Rectal smooth muscle tissue (tissue), 1 donor: ENCODE measurements at regions not wholly inside any gene's neighbourhood (a gene's known extent, or its start where the extent isn't known, plus 50 kb on each side); places are given as distances from the start of the nearest gene placed in this dataset.
"Not testable (repeated sequence)": the region's sequence is repeated elsewhere in the genome, so short reads cannot be mapped to it uniquely, and the experiment has no call there.

Source experiments
- H3K27ac ChIP-seq: one replicate; pipeline ENCODE4 v1.7.0; 2013; ENCODE audit warnings: low read depth, low read length, inconsistent platforms
- H3K27me3 ChIP-seq: one replicate; pipeline ENCODE4 v1.7.0; 2013; ENCODE audit warnings: low read length; ENCODE audit not compliant: control insufficient read depth, insufficient read depth
- H3K36me3 ChIP-seq: one replicate; pipeline ENCODE4 v1.7.0; 2013; ENCODE audit warnings: low read length; ENCODE audit not compliant: control insufficient read depth, insufficient read depth
- H3K4me1 ChIP-seq: one replicate; pipeline ENCODE4 v1.7.0; 2013; ENCODE audit warnings: low read length; ENCODE audit not compliant: control insufficient read depth, insufficient read depth
- H3K4me3 ChIP-seq: one replicate; pipeline ENCODE4 v1.7.0; 2013; ENCODE audit warnings: low read length
- H3K9ac ChIP-seq: one replicate; pipeline ENCODE4 v1.7.0; 2013; ENCODE audit warnings: low read length

DNA sequence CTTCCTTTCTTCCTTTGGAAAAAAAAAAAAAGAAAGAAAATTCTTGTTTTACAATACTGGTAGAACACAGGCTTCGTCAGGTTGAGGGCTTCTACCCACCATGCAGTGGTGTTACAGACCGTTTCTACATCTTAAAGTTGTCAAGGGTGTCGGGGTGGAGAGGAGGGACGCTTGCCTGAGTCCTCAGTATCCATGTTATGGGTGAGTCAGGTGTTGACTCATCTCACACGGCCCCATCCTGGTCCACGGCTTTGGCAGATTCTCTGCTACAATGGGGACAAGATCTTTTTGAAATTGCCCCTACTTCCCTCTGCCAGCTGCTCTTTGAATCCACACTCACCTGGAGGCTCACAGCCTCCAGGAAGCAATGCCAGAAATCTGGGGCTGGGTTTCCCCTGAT lies 310.3 kb upstream of the ZFP42 start:
- Histone ChIP-seq H3K36me3 (no peaks in the 10 kb centered on the region), H3K4me3 (no peak overlapping the region), H3K9ac (no peak overlapping the region), H3K27ac (no peak overlapping the region), H3K27me3 (no peaks in the 10 kb centered on the region), H3K4me1 (no peaks in the 10 kb centered on the region)

DNA sequence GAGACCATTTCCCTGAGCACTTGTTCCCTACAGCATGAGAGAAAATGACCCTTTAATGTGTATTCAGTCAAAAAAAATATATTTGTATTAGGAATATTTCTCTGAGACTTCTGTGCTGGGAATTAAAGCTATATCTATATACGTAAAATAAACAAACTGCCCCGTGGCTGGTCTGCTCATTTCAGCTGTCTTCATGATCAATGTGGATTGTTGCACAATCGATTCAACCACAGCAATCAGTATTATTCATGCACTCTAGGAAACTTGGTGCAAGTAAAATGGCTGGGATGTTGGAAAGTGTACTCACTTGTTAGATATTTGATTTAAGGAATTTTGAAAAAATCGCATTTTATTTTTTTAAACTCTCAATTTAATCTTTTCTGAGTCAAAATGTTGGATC lies 307.9 kb upstream of the ZFP42 start:
- Histone ChIP-seq H3K27me3 (no peaks in the 10 kb centered on the region), H3K27ac (no peak overlapping the region), H3K4me1 (no peaks in the 10 kb centered on the region), H3K9ac (no peak overlapping the region), H3K4me3 (no peak overlapping the region), H3K36me3 (no peaks in the 10 kb centered on the region)

DNA sequence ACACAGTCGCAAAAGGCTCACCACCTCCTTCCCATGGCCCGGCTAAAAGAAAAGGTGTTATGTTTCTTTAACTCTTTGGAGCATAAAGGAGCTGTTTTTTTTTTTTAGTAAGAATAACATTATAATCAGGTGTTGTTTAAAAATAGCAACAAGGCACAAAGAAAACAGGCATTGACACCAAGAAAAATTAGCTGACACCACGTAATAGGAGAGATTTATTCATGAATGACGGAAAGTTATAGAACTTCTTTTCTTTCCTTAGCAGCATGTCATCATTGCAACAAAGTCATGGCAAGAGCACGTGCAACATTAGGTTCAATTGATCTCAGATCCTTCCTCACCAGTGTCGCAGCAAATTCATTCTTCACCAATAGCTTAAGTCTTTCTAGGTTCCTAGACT lies 302.9 kb upstream of the ZFP42 start:
- H3K27ac ChIP-seq = no peak overlapping the region
- H3K9ac ChIP-seq = no peak overlapping the region
- H3K27me3 ChIP-seq = no peaks in the 10 kb centered on the region
- H3K4me1 ChIP-seq = no peaks in the 10 kb centered on the region
- no peaks in the 10 kb centered on the region for H3K36me3 ChIP-seq
- H3K4me3 ChIP-seq = no peak overlapping the region

DNA sequence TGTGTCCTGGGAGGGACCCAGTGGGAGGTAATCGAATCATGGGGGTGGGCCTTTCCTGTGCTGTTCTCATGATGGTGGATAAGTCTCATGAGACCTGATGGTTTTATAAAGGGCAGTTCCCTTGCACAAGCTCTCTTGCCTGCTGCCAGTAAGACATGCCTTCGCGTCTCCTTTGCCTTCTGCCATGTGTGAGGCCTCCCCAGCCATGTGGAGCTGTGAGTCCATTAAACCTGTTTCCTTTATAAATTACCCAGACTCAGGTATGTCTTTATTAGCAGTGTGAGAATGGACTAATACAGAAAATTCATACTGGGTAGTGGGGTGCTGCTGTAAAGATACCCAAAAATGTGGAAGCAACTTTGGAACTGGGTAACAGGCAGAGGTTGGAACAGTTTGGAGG lies 300.0 kb upstream of the ZFP42 start:
- H3K27ac ChIP-seq, H3K4me1 ChIP-seq, H3K36me3 ChIP-seq, H3K9ac ChIP-seq, H3K27me3 ChIP-seq, H3K4me3 ChIP-seq: not testable (repeated sequence)

DNA sequence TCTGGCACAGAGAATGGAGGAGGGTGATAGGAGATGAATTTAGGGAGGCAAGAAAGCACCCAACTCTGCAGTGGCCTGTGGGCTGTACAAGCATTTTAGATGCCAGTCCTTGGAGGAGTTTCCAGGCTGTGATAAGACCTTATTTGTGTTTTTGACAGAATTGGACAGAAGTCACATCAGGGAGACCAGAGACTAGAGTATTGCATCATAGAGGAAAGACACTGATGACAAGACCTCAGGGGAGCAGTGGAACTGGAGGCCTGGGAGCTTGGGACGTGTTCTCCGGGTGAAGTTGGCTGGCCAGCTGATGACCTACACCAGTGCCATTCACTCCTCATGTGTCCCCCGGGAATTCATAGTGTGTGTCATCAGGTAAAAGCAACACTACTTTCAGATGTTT lies 284.0 kb upstream of the ZFP42 start:
- Histone ChIP-seq H3K27ac (no peak overlapping the region), H3K9ac (no peak overlapping the region), H3K27me3 (no peaks in the 10 kb centered on the region), H3K4me3 (no peak overlapping the region), H3K4me1 (no peaks in the 10 kb centered on the region), H3K36me3 (no peaks in the 10 kb centered on the region)

DNA sequence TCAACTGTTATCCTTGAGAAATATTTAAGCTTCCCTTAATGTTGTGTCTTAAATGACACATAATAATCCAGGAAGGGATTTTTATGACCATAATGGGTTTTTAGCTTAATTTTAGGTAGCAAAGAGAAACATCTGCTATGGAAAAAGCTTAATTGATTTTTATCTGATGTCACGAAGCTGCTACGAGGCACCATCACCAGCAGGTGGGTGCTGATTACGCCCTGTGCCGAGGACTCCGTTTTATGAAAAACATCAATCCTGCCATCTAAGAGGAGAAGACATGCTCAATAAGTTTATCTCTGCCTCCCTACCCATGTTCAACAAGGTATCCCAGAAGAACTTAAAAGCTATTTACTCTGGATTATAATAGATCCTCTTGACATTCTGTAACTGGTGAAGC lies 280.6 kb upstream of the ZFP42 start:
- no peaks in the 10 kb centered on the region for H3K4me1 ChIP-seq
- H3K4me3 ChIP-seq = no peak overlapping the region
- H3K27me3 ChIP-seq = no peaks in the 10 kb centered on the region

DNA sequence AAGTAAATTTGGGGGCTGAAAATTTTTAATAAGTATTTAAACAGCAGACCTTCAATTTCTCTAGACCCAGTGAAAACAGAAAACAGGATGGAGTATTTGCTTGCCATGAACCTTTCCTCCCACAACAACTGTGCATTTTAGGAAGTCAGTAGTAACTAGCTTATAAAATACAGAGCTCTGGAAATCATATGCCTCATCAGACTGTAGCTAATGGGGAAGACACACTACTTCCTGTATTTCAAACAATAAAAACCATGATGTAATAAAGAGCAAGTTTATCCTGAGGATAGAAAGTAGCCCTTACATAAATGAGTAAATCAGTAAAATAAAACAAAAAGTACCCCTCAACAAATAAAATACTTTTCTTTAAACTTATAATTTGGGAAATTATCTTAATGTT lies 280.1 kb upstream of the ZFP42 start:
- Histone ChIP-seq H3K4me3 (no peak overlapping the region), H3K27me3 (no peaks in the 10 kb centered on the region), H3K36me3 (no peaks in the 10 kb centered on the region), H3K27ac (no peak overlapping the region), H3K9ac (no peak overlapping the region), H3K4me1 (no peaks in the 10 kb centered on the region)

More for the DNA sequence above, 280.6 kb upstream of the ZFP42 start:
- Histone ChIP-seq H3K36me3 (no peaks in the 10 kb centered on the region), H3K9ac (no peak overlapping the region), H3K27ac (no peak overlapping the region)

DNA sequence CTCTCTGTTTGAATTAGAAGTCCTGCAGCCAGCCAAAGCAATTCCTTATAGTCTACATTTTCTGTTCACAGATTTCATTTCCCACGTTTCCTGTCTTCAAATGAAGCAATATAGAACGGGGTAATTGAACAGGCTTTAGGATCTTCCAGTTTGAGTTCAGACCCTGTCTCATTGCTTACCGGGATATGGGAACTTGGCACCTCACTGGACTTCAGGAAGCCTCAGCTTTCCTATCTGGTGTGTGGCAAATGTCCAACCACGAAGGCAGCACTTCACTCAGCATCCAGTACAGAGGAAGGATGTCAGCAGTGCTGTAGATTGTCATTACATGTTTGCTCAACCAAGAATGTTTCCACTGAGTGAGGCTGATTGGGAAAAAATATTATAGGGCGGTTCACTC lies 271.1 kb upstream of the ZFP42 start:
- Histone ChIP-seq H3K4me3 (no peak overlapping the region), H3K27me3 (no peaks in the 10 kb centered on the region), H3K36me3 (no peaks in the 10 kb centered on the region), H3K4me1 (no peaks in the 10 kb centered on the region), H3K9ac (no peak overlapping the region), H3K27ac (no peak overlapping the region)

DNA sequence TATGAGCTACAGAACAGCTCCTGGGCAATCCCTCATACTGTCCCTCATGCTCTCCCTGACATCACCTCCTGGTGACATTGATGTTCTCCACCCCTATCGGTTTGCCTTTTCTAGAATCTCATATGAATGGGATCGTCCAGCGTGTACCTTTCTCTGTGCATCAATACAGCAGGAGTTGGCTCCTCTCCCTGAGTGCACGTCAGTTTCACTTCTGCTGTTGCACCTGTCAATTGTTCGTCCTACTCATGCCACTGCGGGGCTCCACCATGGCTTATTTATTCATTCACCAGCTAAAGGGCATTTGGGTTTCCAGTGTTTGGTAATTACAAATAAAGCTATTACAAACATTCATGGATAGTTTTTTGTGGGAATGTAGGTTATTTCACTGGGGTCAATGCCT lies 269.1 kb upstream of the ZFP42 start:
- H3K27ac ChIP-seq = no peak overlapping the region
- no peaks in the 10 kb centered on the region for H3K27me3 ChIP-seq
- no peaks in the 10 kb centered on the region for H3K36me3 ChIP-seq
- no peaks in the 10 kb centered on the region for H3K4me1 ChIP-seq
- H3K9ac ChIP-seq = no peak overlapping the region
- H3K4me3 ChIP-seq = no peak overlapping the region

DNA sequence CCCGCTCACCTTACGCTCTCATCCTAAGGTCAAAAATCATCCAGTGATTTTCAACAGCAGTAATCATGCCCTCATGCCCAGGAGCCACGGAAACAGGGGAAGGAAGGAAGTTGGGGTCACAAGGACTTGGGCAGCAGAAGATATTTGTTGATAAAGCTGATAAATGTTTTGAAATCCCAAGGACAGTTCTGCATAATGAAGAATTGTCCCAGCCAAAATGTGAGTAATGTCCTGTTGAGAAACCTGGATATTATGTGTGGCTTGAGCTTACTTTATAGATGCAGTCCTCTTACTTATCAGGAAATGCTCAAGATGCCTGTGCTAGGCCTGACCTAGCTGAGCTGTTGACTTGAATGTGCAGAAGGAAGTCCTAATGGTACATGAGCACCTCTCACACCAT lies 263.0 kb upstream of the ZFP42 start:
- Histone ChIP-seq H3K36me3 (no peaks in the 10 kb centered on the region), H3K27ac (no peak overlapping the region), H3K9ac (no peak overlapping the region), H3K4me1 (no peaks in the 10 kb centered on the region), H3K27me3 (no peaks in the 10 kb centered on the region), H3K4me3 (no peak overlapping the region)

DNA sequence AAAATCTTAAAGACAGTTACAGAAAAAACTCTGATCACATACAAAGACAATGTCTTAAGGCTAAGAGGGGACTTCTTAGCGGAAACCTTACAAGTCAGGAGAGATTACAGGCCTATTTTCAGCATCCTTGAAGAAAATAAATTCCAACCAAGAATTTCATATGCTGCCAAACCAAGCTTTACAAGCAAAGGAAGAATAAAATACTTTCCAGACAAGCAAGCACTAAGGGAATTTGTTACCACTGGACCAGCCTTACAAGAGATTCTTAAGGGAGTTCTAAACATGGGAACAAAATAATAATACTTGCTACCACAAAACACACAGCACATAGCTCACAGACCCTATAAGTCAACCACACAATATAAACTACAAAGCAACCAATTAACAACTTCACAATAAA lies 255.8 kb upstream of the ZFP42 start:
- Histone ChIP-seq H3K4me3 (no peak overlapping the region), H3K4me1 (no peaks in the 10 kb centered on the region), H3K27ac (no peak overlapping the region), H3K9ac (no peak overlapping the region), H3K27me3 (no peaks in the 10 kb centered on the region), H3K36me3 (no peaks in the 10 kb centered on the region)

DNA sequence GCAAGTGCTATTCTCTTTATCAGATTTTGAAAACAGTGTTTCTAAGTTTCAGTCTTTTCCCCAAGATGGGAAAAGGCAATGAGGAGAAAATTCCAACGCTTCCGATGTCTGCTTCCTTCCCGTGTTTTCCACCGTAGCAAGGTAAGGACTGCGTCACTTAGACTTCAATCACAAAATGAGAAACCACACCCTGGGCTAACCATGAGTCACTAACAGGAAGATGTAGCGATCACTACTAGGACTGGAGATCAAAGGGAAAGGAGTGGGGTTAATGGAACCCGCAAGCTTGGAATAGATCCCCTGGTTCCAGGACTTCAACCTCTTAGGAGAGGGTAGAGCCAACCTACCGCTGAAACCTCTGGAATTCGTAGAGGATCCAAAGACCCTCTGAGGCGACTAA lies 250.7 kb upstream of the ZFP42 start:
- Histone ChIP-seq H3K27me3 (no peaks in the 10 kb centered on the region), H3K4me1 (no peaks in the 10 kb centered on the region), H3K4me3 (no peak overlapping the region), H3K9ac (no peak overlapping the region), H3K36me3 (no peaks in the 10 kb centered on the region), H3K27ac (no peak overlapping the region)

DNA sequence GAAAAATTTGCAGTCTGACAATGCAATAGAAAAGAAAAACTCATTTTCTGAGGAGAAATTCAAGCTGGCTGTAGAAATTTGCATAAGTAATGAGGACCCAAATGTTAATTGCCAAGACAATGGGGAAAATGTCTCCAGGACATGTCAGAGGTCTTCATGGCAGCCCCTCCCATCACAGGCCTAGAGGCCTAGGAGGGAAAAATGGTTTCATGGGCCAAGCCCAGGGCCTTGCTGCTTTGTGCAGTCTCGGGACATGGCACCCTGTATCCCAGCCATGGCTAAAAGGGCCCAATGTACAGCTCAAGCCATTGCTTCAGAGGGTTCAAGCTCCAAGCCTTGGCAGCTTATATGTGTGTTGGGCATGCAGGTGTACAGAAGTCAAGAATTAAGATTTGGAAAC lies 244.9 kb upstream of the ZFP42 start:
- H3K27ac ChIP-seq = not testable (repeated sequence)

DNA sequence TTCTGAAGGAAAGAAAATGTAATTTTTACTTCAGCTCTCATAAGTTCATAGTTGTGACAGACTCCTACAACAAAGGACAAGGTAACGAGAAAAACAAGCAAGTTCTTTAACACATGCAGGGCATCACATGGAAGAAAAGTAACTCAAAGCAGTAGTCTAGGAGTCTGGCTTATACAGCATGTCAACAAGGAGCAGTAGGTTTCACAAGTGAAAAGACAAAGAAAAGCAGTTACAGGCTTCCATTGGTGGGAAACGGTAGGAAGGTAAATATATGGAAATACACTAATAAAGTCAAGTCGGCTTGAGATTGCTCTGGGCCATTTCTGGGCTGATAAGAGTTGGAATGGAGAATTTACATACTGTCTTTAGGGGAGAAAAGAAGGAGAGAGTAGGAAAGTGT lies 228.4 kb upstream of the ZFP42 start:
- no peak overlapping the region for H3K4me3 ChIP-seq
- H3K27ac ChIP-seq = no peak overlapping the region
- no peaks in the 10 kb centered on the region for H3K36me3 ChIP-seq
- H3K27me3 ChIP-seq = no peaks in the 10 kb centered on the region
- H3K9ac ChIP-seq = no peak overlapping the region
- no peaks in the 10 kb centered on the region for H3K4me1 ChIP-seq

More for the DNA sequence above, 244.9 kb upstream of the ZFP42 start:
- not testable (repeated sequence) for H3K36me3 ChIP-seq, H3K4me1 ChIP-seq, H3K9ac ChIP-seq, H3K4me3 ChIP-seq, H3K27me3 ChIP-seq
